ENCODE measurements at regions not wholly inside any gene's neighbourhood (a gene's known extent, or its start where the extent isn't known, plus 50 kb on each side); places are given as distances from the start of the nearest gene placed in this dataset.

DNA sequence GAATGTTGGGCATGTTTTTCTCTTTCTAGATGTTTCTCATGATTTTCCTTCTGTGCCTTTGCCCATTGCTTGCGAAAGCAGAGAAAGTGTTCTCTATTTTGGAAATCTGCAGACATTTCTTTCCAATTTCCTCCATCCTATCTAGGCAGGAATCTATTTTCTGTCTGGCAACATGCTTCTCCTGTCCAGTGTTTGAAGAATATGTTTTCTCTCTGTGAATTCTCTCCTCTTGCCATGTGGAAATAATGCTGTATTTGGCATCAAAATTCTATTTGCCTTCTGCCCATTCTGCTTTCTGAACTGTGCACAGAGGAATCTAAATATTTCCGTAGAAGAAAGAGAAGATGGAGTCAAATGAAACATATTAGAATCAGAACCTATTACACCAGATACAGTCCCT, 833.3 kb downstream of the CDH9 start:
- Histone ChIP-seq H3K4me3 (no peak overlapping the region), H3K36me3 (ENCODE audit: low read depth, missing control alignments) (no peaks in the 10 kb centered on the region), H3K27me3 (no peaks in the 10 kb centered on the region), H3K27ac (no peak overlapping the region), H3K4me1 (no peaks in the 10 kb centered on the region), H3K9me3 (no peaks in the 10 kb centered on the region)
- intact Hi-C loops (cut with DNase I; ENCODE audit: low total_unique reads): no loop called here
- WGBS, 2 donors: 90 to 92% methylated on average over 2 of the region's 2 CpGs
- no peak for DNase-seq
- TF ChIP-seq, protein P1, sequence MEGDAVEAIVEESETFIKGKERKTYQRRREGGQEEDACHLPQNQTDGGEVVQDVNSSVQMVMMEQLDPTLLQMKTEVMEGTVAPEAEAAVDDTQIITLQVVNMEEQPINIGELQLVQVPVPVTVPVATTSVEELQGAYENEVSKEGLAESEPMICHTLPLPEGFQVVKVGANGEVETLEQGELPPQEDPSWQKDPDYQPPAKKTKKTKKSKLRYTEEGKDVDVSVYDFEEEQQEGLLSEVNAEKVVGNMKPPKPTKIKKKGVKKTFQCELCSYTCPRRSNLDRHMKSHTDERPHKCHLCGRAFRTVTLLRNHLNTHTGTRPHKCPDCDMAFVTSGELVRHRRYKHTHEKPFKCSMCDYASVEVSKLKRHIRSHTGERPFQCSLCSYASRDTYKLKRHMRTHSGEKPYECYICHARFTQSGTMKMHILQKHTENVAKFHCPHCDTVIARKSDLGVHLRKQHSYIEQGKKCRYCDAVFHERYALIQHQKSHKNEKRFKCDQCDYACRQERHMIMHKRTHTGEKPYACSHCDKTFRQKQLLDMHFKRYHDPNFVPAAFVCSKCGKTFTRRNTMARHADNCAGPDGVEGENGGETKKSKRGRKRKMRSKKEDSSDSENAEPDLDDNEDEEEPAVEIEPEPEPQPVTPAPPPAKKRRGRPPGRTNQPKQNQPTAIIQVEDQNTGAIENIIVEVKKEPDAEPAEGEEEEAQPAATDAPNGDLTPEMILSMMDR (IDR thresholded peaks at IDR 0.05): no peak
- TF ChIP-seq POLR2A (IDR thresholded peaks at IDR 0.05): no peak

DNA sequence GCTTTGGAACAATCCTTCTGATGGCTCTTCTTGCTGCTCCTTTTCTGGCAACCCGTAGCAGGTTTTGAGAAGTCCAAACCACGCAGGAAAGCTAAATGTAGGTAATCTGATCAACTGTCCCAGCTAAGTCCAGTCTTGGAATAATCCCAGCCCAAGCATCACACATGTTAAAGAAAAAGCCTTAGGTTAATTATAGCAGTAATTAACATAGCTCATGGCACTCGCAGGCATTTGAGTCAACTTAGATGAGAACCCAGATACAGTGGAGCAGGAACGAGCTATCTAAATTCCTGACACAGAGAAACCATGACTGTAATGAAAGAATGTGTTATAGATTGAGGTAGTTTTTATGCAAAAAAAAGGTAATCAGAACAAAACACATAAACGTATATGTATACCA, 844.8 kb downstream of the CDH9 start:
- no peak for DNase-seq
- Histone ChIP-seq H3K27ac (no peak overlapping the region), H3K36me3 (ENCODE audit: low read depth, missing control alignments) (no peaks in the 10 kb centered on the region), H3K4me3 (no peak overlapping the region), H3K27me3 (no peaks in the 10 kb centered on the region), H3K4me1 (no peaks in the 10 kb centered on the region), H3K9me3 (no peaks in the 10 kb centered on the region)
- no peak for TF ChIP-seq POLR2A (IDR thresholded peaks at IDR 0.05)
- TF ChIP-seq, protein P1 (IDR thresholded peaks at IDR 0.05): no peak
- WGBS, 2 donors: 57 to 67% methylated on average over 5 of the region's 5 CpGs
- intact Hi-C loops (cut with DNase I; ENCODE audit: low total_unique reads): no loop called here

DNA sequence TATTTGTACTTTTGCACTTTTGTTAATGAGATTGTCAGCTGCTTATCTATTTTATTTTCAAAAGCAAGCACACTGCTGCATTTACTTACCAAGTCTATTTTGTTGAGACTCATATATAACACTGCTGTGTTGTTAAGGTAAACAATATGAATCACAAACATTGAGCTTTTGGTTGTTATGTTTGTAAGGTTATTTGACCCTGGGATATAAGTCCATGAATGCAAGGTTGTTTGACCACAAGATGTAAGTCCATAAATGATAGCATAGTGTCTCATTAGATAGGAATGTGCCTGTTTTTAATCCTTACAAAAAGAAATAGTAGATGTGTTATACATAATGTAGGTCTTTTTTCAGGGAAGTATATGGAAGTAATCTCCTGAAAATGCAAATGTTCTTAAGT, 845.9 kb downstream of the CDH9 start:
- Histone ChIP-seq H3K36me3 (ENCODE audit: low read depth, missing control alignments) (no peaks in the 10 kb centered on the region), H3K4me3 (no peak overlapping the region), H3K4me1 (no peaks in the 10 kb centered on the region), H3K27ac (no peak overlapping the region), H3K9me3 (no peaks in the 10 kb centered on the region), H3K27me3 (no peaks in the 10 kb centered on the region)
- intact Hi-C loops (cut with DNase I; ENCODE audit: low total_unique reads): no loop called here
- no peak for DNase-seq
- TF ChIP-seq POLR2A (IDR thresholded peaks at IDR 0.05): no peak
- TF ChIP-seq, protein P1 (IDR thresholded peaks at IDR 0.05): no peak

DNA sequence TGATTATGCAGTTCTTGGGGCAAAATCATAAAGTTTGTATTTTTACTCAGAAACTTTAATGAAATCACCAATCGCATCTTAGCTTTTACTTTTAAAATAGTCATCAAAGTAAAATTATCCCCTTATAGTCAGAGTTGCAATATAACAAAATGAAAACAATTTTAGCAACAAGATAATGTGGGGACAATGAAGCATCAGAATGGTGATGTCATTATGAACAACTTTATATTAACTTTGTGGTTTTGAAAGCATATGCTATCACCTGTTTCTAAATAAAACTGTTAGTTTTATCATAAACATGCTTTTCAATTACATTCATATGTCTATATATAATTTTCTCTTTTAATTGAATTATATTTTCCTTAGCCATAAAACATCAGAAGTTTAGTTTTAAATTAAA, 856.8 kb downstream of the CDH9 start:
- no peaks in the 10 kb centered on the region for H3K4me1 ChIP-seq
- intact Hi-C loops (cut with DNase I; ENCODE audit: low total_unique reads): no loop called here
- no peaks in the 10 kb centered on the region for H3K36me3 ChIP-seq (ENCODE audit: low read depth, missing control alignments)
- H3K4me3 ChIP-seq: no peak overlapping the region
- no peaks in the 10 kb centered on the region for H3K27me3 ChIP-seq
- TF ChIP-seq POLR2A (IDR thresholded peaks at IDR 0.05): no peak
- TF ChIP-seq, protein P1 (IDR thresholded peaks at IDR 0.05): no peak
- WGBS, 2 donors: 95 to 97% methylated on average over 1 of the region's 1 CpG
- no peaks in the 10 kb centered on the region for H3K9me3 ChIP-seq
- H3K27ac ChIP-seq: no peak overlapping the region
- DNase-seq: no peak

DNA sequence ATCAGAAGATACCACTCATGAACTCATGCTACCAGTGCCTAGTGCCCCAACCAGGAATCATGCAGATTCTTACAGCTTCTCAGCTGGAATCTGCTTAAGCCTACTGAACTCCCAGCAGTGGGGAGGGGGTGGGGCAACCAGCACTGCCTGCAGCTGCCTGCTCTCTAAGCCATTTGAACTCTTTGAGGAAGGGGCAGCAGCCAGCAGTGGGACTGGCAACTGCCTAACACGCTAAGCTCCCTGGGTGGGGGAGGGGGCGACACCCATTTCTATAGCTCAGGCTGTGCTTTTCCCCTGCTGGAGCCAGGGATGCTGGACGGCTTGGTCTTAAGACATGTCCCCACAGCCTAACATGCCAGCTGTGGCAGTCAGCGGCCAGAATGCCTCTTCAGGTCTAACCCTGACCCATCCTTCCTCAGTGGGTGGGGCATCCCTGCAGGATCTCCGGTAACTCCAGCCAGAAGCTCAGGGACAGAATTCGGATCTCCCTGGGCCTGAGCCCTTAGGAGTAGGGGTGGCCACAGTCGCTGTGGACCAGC, 889.7 kb downstream of the CDH9 start:
- WGBS, 2 donors: 76 to 100% methylated on average over 1 to 7 of the region's 7 CpGs
- no peak for DNase-seq

More for the DNA sequence above, 889.7 kb downstream of the CDH9 start:
- Histone ChIP-seq H3K4me3 (no peak overlapping the region), H3K27me3 (no peaks in the 10 kb centered on the region), H3K9me3 (no peaks in the 10 kb centered on the region), H3K27ac (no peak overlapping the region), H3K36me3 (ENCODE audit: low read depth, missing control alignments) (no peaks in the 10 kb centered on the region), H3K4me1 (no peaks in the 10 kb centered on the region)
- no peak for TF ChIP-seq POLR2A (IDR thresholded peaks at IDR 0.05)
- TF ChIP-seq, protein P1 (IDR thresholded peaks at IDR 0.05): no peak
- intact Hi-C loops (cut with DNase I; ENCODE audit: low total_unique reads): no loop called here
